ENCODE measurements at regions not wholly inside any gene's neighbourhood (a gene's known extent, or its start where the extent isn't known, plus 50 kb on each side); places are given as distances from the start of the nearest gene placed in this dataset.

- DNase-seq (ENCODE audit: low read depth) = no peak
- H3K4me3 ChIP-seq (ENCODE audit: low read depth, low read length) = no peak overlapping the region
- TF ChIP-seq CTCF (IDR thresholded peaks at IDR 0.05; ENCODE audit: low read depth, low read length, missing control alignments) = no peak
Measured at GRCh38 chr6:43968110-43968965, 158.9 kb downstream of the MRPL14 start.

GRCh38 chr6:43967719-43968091 is 159.5 kb downstream of the MRPL14 start:
- no peak for TF ChIP-seq CTCF (IDR thresholded peaks at IDR 0.05; ENCODE audit: low read depth, low read length, missing control alignments)
- DNase-seq (ENCODE audit: low read depth) = no peak
- H3K4me3 ChIP-seq (ENCODE audit: low read depth, low read length) = no peak overlapping the region

- no peak for TF ChIP-seq CTCF (IDR thresholded peaks at IDR 0.05; ENCODE audit: low read depth, low read length, missing control alignments)
- no peak overlapping the region for H3K4me3 ChIP-seq (ENCODE audit: low read depth, low read length)
- no peak for DNase-seq (ENCODE audit: low read depth)
Measured at GRCh38 chr6:43966853-43967718, 160.2 kb downstream of the MRPL14 start.

- DNase-seq (ENCODE audit: low read depth) = no peak
- H3K4me3 ChIP-seq (ENCODE audit: low read depth, low read length) = no peak overlapping the region
- no peak for TF ChIP-seq CTCF (IDR thresholded peaks at IDR 0.05; ENCODE audit: low read depth, low read length, missing control alignments)
Measured at GRCh38 chr6:43966374-43966658, 160.9 kb downstream of the MRPL14 start.

GRCh38 chr6:43965628-43966373 is 161.5 kb downstream of the MRPL14 start:
- TF ChIP-seq CTCF (IDR thresholded peaks at IDR 0.05; ENCODE audit: low read depth, low read length, missing control alignments) = no peak
- no peak overlapping the region for H3K4me3 ChIP-seq (ENCODE audit: low read depth, low read length)
- no peak for DNase-seq (ENCODE audit: low read depth)

- DNase-seq (ENCODE audit: low read depth) = no peak
- no peak overlapping the region for H3K4me3 ChIP-seq (ENCODE audit: low read depth, low read length)
- no peak for TF ChIP-seq CTCF (IDR thresholded peaks at IDR 0.05; ENCODE audit: low read depth, low read length, missing control alignments)
Measured at GRCh38 chr6:43964659-43965570, 162.3 kb downstream of the MRPL14 start.
